ENCODE measurements at regions not wholly inside any gene's neighbourhood (a gene's known extent, or its start where the extent isn't known, plus 50 kb on each side); places are given as distances from the start of the nearest gene placed in this dataset.

DNA sequence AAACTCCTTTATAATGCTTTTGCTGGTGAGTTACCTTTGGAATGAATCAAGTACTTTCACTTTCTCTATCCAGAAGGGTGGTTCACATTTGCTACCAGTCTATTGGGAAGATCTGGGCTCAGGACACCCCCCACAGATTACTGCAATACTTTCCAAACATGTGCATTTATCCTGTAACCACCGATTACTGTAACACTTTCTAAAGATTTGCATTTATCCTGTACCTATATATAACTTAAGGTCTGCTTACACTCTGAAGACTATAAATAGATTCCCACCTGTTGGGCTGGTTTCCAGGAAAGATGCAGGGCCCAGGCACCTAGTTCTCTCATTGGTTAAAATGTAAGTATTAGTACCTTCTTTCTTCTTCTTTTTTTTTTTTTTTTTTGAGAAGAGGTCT is 113.0 kb upstream of the NEDD4L start:
- TF ChIP-seq, protein P1, sequence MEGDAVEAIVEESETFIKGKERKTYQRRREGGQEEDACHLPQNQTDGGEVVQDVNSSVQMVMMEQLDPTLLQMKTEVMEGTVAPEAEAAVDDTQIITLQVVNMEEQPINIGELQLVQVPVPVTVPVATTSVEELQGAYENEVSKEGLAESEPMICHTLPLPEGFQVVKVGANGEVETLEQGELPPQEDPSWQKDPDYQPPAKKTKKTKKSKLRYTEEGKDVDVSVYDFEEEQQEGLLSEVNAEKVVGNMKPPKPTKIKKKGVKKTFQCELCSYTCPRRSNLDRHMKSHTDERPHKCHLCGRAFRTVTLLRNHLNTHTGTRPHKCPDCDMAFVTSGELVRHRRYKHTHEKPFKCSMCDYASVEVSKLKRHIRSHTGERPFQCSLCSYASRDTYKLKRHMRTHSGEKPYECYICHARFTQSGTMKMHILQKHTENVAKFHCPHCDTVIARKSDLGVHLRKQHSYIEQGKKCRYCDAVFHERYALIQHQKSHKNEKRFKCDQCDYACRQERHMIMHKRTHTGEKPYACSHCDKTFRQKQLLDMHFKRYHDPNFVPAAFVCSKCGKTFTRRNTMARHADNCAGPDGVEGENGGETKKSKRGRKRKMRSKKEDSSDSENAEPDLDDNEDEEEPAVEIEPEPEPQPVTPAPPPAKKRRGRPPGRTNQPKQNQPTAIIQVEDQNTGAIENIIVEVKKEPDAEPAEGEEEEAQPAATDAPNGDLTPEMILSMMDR (IDR thresholded peaks at IDR 0.05; ENCODE audit: insufficient read depth in 1 of 2, low read depth in 1 of 2, low read length in 1 of 2, severe bottlenecking in 1 of 2, unreplicated experiment in 1 of 2) = no peak
- POLR2A ChIA-PET = no interaction called here
- no peaks in the 10 kb centered on the region for H3K36me3 ChIP-seq (ENCODE audit: control insufficient read depth, insufficient read depth, low read length)
- Mint-ChIP-seq H3K27me3 (ENCODE audit: insufficient read depth, unreplicated experiment) (no peaks in the 10 kb centered on the region), H3K4me3 (ENCODE audit: unreplicated experiment) (no peak overlapping the region), H3K4me1 (ENCODE audit: low read depth, unreplicated experiment) (no peaks in the 10 kb centered on the region), H3K27ac (ENCODE audit: unreplicated experiment) (no peak overlapping the region), H3K9me3 (ENCODE audit: unreplicated experiment) (no peaks in the 10 kb centered on the region), H3K36me3 (ENCODE audit: insufficient read depth, unreplicated experiment) (no peaks in the 10 kb centered on the region)
- no TSS peak for BruUV-seq (replicated peaks)
- no peak for DNase-seq
- CTCF ChIA-PET = no interaction called here
- no peaks in the 10 kb centered on the region for H3K27me3 ChIP-seq (replicated peaks; ENCODE audit: control insufficient read depth, insufficient read depth, low read length)
- peaks cover 2% of the 10 kb centered on the region; the same call in 1 of the 2 replicates for H3K4me1 ChIP-seq
- intact Hi-C loops (cut with micrococcal nuclease; ENCODE audit: unreplicated experiment) = no loop called here
- H3K4me3 ChIP-seq (ENCODE audit: low read depth, low read length) = no peak overlapping the region
- H3K9me3 ChIP-seq = no peaks in the 10 kb centered on the region

DNA sequence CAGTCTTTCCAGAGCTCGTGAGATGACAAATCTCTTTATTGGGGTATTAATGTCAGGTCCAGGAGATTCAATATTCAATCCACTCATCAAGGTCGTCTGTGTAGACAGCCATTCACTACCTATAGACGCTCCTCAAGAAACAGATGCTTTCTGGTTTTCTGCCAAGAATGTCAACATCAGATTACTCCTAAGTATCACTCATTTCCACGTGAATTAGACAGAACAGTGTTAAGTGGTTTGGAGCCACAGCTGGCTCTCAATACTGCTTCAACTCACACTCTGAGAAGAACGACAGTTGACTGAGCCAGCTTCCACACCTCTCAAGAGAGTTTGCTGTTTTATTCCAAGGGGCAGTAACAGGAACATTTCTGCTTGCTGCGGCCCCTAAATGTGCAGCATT is 113.5 kb upstream of the NEDD4L start:
- ChIA-PET POLR2A (no interaction called here), CTCF (no interaction called here)
- intact Hi-C loops (cut with micrococcal nuclease; ENCODE audit: unreplicated experiment) = no loop called here
- no peaks in the 10 kb centered on the region for H3K36me3 Mint-ChIP-seq (ENCODE audit: insufficient read depth, unreplicated experiment)
- Histone ChIP-seq H3K4me1 (peaks cover 8% of the 10 kb centered on the region; the same call in 1 of the 2 replicates), H3K27me3 (replicated peaks; ENCODE audit: control insufficient read depth, insufficient read depth, low read length) (no peaks in the 10 kb centered on the region), H3K9me3 (no peaks in the 10 kb centered on the region), H3K36me3 (ENCODE audit: control insufficient read depth, insufficient read depth, low read length) (no peaks in the 10 kb centered on the region), H3K4me3 (ENCODE audit: low read depth, low read length) (no peak overlapping the region)
- no peak overlapping the region for H3K27ac Mint-ChIP-seq (ENCODE audit: unreplicated experiment)
- H3K27me3 Mint-ChIP-seq (ENCODE audit: insufficient read depth, unreplicated experiment) = no peaks in the 10 kb centered on the region
- H3K4me1 Mint-ChIP-seq (ENCODE audit: low read depth, unreplicated experiment) = peaks cover 5% of the 10 kb centered on the region
- TF ChIP-seq, protein P1 (IDR thresholded peaks at IDR 0.05; ENCODE audit: insufficient read depth in 1 of 2, low read depth in 1 of 2, low read length in 1 of 2, severe bottlenecking in 1 of 2, unreplicated experiment in 1 of 2) = no peak
- H3K9me3 Mint-ChIP-seq (ENCODE audit: unreplicated experiment) = no peaks in the 10 kb centered on the region
- no peak for DNase-seq
- no peak overlapping the region for H3K4me3 Mint-ChIP-seq (ENCODE audit: unreplicated experiment)
- no TSS peak for BruUV-seq (replicated peaks)

DNA sequence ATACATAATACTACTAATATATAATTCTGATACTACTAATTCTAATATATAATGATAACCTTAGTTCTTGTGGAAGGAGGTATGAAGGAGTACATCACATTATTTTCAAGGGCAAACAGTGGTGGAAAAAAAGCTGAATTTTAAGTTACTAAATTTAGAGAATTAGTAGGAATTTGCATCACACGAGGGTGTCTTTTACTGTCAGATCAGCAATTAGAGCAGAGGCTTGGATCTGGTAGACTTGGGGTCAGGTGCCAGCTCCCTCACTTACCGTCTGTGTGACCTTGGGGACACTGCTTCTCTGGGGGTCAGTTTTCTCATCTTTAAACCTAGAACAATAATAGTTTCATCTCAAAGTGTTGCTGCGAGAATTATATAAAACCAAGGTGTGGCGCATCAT is 114.1 kb upstream of the NEDD4L start:
- intact Hi-C loops (cut with micrococcal nuclease; ENCODE audit: unreplicated experiment) = no loop called here
- TF ChIP-seq, protein P1 (IDR thresholded peaks at IDR 0.05; ENCODE audit: insufficient read depth in 1 of 2, low read depth in 1 of 2, low read length in 1 of 2, severe bottlenecking in 1 of 2, unreplicated experiment in 1 of 2) = no peak
- Mint-ChIP-seq H3K4me1 (ENCODE audit: low read depth, unreplicated experiment) (peaks cover 7% of the 10 kb centered on the region), H3K27ac (ENCODE audit: unreplicated experiment) (no peak overlapping the region), H3K4me3 (ENCODE audit: unreplicated experiment) (no peak overlapping the region), H3K9me3 (ENCODE audit: unreplicated experiment) (no peaks in the 10 kb centered on the region), H3K36me3 (ENCODE audit: insufficient read depth, unreplicated experiment) (no peaks in the 10 kb centered on the region), H3K27me3 (ENCODE audit: insufficient read depth, unreplicated experiment) (no peaks in the 10 kb centered on the region)
- H3K4me3 ChIP-seq (ENCODE audit: low read depth, low read length) = no peak overlapping the region
- H3K4me1 ChIP-seq = peaks cover 10% of the 10 kb centered on the region; the same call in 1 of the 2 replicates
- ChIA-PET POLR2A (no interaction called here), CTCF (no interaction called here)
- H3K27me3 ChIP-seq (replicated peaks; ENCODE audit: control insufficient read depth, insufficient read depth, low read length) = no peaks in the 10 kb centered on the region
- H3K36me3 ChIP-seq (ENCODE audit: control insufficient read depth, insufficient read depth, low read length) = no peaks in the 10 kb centered on the region
- H3K9me3 ChIP-seq = no peaks in the 10 kb centered on the region
- DNase-seq = no peak
- no TSS peak for BruUV-seq (replicated peaks)
